ENCODE measurements at regions not wholly inside any gene's neighbourhood (a gene's known extent, or its start where the extent isn't known, plus 50 kb on each side); places are given as distances from the start of the nearest gene placed in this dataset.

DNA sequence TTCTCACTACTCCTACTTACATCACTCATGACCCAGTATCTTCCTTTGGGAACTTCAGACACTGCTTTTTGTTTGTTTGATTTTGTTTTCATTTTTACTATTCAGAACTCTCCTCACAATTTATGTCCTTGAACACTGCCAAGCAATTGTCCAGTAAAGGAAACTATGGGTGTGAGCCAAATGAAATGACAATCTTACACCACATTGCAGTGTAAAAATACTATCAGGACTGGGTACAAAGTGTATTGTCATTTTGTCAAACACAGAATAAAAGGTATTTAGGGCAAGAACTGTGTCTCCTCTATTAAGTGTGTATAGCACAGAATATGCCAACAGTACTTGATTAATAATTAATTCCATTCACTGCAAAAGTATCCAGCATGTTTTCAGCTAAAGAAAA lies 199.3 kb downstream of the ALG10B start:
- intact Hi-C loops (cut with micrococcal nuclease) (no loop called here), in situ Hi-C loops (cut with MboI) (no loop called here)
- ChIA-PET CTCF (ENCODE audit: low intra/inter-chr PET ratio) (no interaction called here), POLR2A (no interaction called here)
- BruUV-seq (replicated peaks), result no TSS peak
- Histone ChIP-seq H3K9me3 (replicated peaks; ENCODE audit: control insufficient read depth, insufficient read depth, low read depth, low read length) (0 out of 2 replicates have a peak, but pooled peaks cover 2% of the 10 kb centered on the region), H3K4me3 (no peak overlapping the region), H3K4me1 (replicated peaks in 1 of 2; ENCODE audit: control insufficient read depth in 2 of 2, insufficient read depth in 2 of 2, low read length in 2 of 2) (no peaks in the 10 kb centered on the region), H3K4me2 (ENCODE audit: insufficient read depth, low read length) (no peak overlapping the region), H3K27ac (ENCODE audit: extremely low read depth, low read depth, low read length) (no peak overlapping the region), H3K9me1 (ENCODE audit: control insufficient read depth, insufficient read depth, low read length) (no peaks in the 10 kb centered on the region), H4K20me1 (replicated peaks; ENCODE audit: control insufficient read depth, insufficient read depth, low read length) (no peaks in the 10 kb centered on the region), H2AFZ (ENCODE audit: low read depth, low read length) (no peak overlapping the region), H3K9ac (ENCODE audit: insufficient read depth in 1 of 2, low read depth in 2 of 2, low read length in 2 of 2) (no peak overlapping the region), H3K79me2 (ENCODE audit: control insufficient read depth, insufficient read depth, low read length) (no peaks in the 10 kb centered on the region), H3K36me3 (ENCODE audit: control insufficient read depth, insufficient read depth, low read length) (no peaks in the 10 kb centered on the region), H3K27me3 (ENCODE audit: control insufficient read depth in 2 of 2, insufficient read depth in 2 of 2, low read length in 2 of 2) (no peaks in the 10 kb centered on the region)
- DNase-seq (ENCODE audit: extremely low read depth in 1 of 4, low spot score in 3 of 4), result no peak
- TF ChIP-seq, protein P1, sequence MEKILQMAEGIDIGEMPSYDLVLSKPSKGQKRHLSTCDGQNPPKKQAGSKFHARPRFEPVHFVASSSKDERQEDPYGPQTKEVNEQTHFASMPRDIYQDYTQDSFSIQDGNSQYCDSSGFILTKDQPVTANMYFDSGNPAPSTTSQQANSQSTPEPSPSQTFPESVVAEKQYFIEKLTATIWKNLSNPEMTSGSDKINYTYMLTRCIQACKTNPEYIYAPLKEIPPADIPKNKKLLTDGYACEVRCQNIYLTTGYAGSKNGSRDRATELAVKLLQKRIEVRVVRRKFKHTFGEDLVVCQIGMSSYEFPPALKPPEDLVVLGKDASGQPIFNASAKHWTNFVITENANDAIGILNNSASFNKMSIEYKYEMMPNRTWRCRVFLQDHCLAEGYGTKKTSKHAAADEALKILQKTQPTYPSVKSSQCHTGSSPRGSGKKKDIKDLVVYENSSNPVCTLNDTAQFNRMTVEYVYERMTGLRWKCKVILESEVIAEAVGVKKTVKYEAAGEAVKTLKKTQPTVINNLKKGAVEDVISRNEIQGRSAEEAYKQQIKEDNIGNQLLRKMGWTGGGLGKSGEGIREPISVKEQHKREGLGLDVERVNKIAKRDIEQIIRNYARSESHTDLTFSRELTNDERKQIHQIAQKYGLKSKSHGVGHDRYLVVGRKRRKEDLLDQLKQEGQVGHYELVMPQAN (IDR thresholded peaks at IDR 0.05; ENCODE audit: borderline replicate concordance), result no peak
- TF ChIP-seq, protein P2, sequence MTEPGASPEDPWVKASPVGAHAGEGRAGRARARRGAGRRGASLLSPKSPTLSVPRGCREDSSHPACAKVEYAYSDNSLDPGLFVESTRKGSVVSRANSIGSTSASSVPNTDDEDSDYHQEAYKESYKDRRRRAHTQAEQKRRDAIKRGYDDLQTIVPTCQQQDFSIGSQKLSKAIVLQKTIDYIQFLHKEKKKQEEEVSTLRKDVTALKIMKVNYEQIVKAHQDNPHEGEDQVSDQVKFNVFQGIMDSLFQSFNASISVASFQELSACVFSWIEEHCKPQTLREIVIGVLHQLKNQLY (CRISPR knock-in tag; conservative IDR thresholded peaks at IDR 0.05), result no peak
- TF ChIP-seq SRSF3 (IDR thresholded peaks at IDR 0.05; ENCODE audit: insufficient read depth, low read length), result no peak
- TF ChIP-seq NONO (IDR thresholded peaks at IDR 0.05; ENCODE audit: low read depth in 2 of 2, low read length in 1 of 2), result no peak
- TF ChIP-seq SMARCB1 (IDR thresholded peaks at IDR 0.05; ENCODE audit: insufficient read length, low read depth), result no peak
- TF ChIP-seq CBFA2T3 (IDR thresholded peaks at IDR 0.05), result no peak
- no peak for TF ChIP-seq GATAD2A (IDR thresholded peaks at IDR 0.05)
- no peak for TF ChIP-seq CAMTA2 (CRISPR knock-in tag; conservative IDR thresholded peaks at IDR 0.05)
- no peak for ATAC-seq
- no peak for FAIRE-seq
